GM18868 (cell line): ENCODE measurements at regions not wholly inside any gene's neighbourhood (a gene's known extent, or its start where the extent isn't known, plus 50 kb on each side); places are given as distances from the start of the nearest gene placed in this dataset.
"Not testable (repeated sequence)": the region's sequence is repeated elsewhere in the genome, so short reads cannot be mapped to it uniquely, and the experiment has no call there.

Experiments
- ATAC-seq: cut with Tn5 transposase; IDR thresholded peaks from one replicate; pipeline ENCODE4 v1.9.1; 2021; ENCODE audit warnings: mild to moderate bottlenecking, moderate library complexity; ENCODE audit not compliant: unreplicated experiment

DNA sequence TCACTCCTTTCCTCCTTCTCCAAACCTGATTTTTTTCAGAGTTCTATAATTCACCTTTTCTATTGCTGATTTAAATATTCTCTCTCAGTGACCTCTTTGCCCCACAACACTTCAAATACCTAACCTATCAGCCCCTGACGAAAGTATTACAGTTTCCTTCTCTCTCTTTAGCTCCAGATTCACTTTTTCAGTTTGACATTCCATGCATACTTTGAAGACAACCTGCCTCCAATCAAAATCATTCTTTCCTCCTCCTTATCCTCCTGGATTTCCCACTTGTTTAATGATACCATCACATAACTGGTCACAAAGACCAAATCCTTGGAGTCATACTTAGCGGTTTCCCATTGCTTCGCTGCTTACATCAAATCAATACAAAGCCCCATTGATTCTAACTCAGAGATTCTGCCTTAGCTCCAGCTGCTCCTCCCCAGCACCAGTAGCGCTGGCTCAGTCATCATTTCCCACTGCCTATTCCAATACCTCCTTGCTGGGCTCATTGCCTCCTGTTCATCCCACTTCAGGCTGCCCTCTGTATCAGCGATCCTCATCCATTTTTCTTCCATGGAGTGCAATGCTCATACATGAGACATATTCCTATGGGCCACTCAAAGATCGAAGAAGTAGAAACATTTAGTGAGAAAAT lies 240.1 kb downstream of the ZNF92 start:
- not testable (repeated sequence) for ATAC-seq

DNA sequence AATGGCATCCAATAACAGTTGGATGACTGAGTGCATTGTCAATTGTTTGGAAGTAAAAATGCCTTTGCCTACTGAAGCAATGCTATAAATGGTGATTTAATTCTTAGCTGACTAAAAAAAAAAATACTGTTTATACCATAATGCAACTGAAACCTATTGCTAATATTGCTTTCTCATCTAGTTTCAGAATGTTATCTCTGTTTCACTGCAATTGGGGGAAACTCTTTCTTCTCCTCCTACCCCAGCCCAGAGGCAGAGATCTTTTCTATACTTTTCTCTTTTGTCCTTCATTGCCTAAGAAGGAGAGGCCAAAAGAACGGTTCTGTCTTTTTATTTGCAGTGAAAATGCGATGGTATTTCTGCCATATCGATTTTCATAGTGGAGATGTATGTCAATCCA lies 242.5 kb downstream of the ZNF92 start:
- ATAC-seq = not testable (repeated sequence)

- not testable (repeated sequence) for ATAC-seq
Measured at GRCh38 chr7:65620216-65620615, 246.6 kb downstream of the ZNF92 start.

- ATAC-seq = peak; percentile 52
Measured at GRCh38 chr7:65621580-65622201, 248.0 kb downstream of the ZNF92 start.

DNA sequence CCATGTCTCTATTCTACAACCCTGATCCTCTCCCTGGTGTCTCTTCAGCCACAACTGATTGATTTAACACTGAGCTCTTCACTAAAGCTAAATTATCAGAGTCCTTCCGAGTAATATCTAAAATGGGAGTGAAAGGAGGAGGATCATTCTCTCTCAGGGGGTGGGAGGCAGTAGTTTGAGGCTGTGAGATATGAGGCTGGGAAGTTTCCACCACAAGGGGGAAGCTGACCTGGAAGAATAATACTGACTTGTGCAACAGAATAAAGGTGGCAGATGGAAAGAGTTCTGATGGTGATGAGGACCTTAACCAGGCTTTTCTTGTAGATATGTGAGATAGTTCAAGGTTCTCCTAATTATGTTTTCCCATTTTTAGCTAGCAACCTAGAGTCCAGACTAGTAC lies 241.6 kb upstream of the VKORC1L1 start:
- ATAC-seq = not testable (repeated sequence)

- ATAC-seq = not testable (repeated sequence)
Measured at GRCh38 chr7:65633587-65634404, 239.1 kb upstream of the VKORC1L1 start.

DNA sequence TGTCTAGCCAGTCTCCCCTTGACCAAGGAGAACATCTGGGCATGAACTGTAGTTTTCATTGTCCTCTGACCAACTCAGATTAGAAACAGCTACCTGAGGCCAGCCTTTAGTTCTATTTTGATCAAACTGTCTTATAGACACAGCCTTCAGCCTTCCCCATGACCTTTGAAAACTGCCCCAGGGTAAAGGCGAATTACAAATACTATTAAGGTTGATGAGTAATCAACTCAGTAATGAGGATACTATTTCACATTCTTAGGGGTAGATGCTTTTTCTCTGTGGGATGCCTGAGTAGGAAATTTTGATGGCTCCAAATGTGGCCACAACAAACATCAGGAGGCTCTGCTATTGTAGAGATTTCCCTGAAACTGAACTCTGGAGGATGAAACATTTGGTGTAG lies 234.0 kb upstream of the VKORC1L1 start:
- not testable (repeated sequence) for ATAC-seq

DNA sequence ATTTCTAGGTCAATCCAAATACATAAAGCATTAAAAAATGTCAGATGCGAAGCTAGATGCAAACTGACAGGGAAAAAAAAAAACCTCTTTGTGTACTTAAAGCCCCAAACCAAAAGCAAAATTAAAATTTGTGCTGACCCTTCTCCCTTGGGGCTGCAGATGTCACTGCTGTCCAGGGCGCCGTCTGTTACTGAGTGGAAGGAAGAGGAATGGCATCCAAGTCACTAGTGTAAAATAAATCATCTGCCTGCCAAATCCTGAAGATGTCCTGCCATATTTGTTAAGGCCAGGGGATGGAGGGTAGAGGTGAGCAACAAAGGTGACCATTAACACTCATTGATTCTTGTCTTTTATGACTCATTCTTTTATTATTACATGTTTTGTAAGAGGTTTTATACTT lies 233.2 kb upstream of the VKORC1L1 start:
- not testable (repeated sequence) for ATAC-seq

- ATAC-seq = not testable (repeated sequence)
Measured at GRCh38 chr7:65643498-65643897, 229.4 kb upstream of the VKORC1L1 start.

DNA sequence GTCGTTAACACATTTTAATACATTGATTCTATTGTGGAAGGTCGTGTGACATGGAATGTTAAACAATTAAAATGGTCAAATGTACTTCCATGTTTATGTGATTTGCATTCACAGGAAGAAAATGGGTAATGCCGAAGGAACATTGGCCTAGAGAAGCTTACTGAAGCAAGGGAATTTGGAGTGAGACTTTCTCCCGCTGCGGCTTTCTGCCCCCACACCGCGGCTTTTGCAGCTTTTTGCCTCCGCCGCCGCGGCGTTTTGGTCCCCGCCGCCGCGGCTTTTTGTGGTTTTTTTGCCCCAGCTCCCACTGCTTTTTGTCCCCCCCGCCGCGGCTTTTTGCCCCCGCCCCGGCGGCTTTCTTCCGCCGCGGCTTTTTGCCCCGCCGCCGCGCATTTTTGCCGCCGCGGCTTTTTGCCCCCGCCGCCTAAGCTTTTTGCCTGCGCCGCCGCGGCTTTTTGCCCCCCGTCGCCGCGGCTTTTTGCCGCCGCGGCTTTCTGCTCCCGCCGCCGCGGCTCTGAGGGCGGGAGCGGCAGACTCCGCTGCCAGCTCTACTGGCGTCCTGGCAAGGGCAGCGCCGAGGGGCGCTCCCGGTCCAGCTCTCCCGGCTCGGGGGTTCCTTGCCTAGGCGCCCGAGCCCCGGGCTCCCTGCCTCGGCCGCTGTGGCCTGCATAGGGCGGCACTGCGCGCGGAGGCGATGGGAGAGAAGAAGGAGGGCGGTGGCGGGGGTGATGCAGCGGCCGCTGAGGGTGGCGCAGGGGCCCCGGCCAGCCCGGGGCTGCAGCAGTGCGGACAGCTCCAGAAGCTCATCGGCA lies 225.5 kb upstream of the VKORC1L1 start:
- not testable (repeated sequence) for ATAC-seq

DNA sequence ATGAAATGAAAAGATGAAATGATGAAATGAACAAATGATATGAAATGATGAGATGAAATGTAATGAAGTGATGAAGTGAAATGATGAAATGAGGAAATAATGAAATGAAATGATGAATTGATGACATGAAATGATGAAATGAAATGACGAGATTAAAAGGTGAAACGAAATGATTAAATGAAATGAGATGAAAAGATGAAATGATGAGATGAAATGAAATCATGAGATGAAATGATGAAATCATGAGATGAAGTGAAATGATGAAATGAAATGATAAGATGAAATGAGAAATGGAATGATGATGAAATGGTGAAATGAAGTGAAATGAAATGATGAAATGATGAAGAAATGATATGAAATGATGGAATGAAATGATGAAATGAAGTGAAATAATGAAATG lies 221.7 kb upstream of the VKORC1L1 start:
- not testable (repeated sequence) for ATAC-seq

DNA sequence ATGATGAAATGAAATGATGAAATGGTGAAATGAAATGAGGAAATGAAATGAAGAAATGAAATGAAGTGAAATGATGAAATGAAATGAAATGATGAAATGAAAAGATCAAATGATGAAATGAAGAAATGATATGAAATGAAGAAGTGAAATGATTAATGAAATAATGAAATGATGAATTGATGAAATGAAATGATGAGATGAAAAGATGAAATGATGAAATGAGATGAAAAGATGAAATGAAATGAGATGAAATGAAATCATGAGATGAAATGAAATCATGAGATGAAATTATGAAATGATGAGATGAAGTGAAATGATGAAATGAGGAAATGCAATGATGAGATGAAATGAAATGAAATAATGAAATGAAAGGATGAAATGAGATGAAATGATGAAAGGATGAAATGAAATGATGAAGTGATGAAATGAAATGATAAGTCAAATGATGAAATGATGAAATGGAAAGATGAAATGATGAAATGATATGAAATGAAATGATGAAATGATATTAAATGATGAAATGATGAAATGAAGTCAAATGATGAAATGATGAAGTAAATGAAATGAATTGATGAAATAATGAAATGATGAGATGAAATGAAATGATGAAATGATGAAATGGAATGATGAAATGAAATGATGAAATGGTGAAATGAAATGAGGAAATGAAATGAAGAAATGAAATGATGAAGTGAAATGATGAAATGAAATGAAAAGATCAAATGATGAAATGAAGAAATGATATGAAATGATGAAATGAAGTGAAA lies 220.9 kb upstream of the VKORC1L1 start:
- not testable (repeated sequence) for ATAC-seq

DNA sequence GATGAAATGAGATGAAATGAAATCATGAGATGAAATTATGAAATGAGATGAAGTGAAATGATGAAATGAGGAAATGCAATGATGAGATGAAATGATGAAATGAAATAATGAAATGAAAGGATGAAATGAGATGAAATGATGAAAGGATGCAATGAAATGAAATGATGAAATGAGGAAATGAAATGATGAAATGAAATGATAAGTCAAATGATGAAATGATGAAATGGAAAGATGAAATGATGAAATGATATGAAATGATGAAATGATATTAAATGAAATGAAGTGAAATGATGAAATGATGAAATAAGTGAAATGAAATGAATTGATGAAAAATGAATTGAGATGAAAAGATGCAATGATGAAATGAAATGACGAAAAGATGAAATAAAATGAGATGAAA lies 220.2 kb upstream of the VKORC1L1 start:
- ATAC-seq = not testable (repeated sequence)

- ATAC-seq = not testable (repeated sequence)
Measured at GRCh38 chr7:65656494-65657188, 216.2 kb upstream of the VKORC1L1 start.

DNA sequence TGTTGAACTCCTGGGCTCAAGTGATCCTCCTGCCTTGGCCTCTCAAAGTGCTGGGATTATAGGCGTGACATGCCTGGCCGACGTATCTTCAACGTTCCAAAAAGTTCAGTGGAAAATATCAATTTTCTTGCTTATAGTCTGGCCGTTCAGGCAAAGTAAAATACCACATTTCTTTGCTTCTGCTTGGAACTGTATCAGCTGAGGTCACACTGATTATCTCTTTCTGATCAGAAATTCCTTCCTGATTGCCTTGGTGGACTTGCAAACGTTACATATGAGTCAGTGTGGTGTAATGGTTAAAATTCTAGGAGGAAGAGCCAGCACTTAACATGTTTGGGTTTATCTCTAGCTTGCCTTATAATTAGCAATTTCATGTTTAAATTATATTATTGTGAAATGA lies 189.5 kb upstream of the VKORC1L1 start:
- not testable (repeated sequence) for ATAC-seq

DNA sequence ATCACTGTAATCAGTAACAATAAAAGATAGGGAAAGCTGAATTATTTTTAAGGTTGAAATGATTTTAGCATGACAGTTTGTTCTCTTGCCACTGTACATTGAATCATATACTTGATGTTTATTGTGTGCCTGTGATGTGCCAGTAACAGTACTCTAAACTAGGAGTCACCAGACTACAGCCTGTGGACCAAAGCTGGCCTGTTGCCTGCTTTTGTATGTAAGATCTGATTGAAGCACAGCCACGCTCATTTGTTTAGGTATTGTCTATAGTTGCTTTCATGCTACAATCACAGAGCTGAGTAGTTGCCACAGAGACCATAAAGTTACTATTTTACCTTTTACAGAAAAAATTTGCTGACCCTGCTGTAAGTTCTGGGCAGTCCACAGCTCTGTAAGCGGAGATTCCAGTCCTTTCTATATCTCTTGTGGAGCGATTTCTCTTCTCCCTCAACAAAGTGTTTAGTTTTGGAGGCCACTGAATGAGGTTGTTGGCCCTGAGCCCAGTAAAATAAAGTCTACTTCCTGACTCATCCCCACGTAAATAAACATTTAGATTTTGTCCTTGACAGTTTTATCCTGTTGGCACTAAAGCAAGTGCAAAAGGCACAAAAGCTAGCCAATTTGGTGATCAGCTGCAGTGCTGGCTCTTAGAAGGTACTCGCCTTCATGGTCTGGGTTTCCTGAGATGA lies 173.7 kb upstream of the VKORC1L1 start:
- not testable (repeated sequence) for ATAC-seq

GRCh38 chr7:65699715-65700356 lies 173.0 kb upstream of the VKORC1L1 start:
- not testable (repeated sequence) for ATAC-seq

- ATAC-seq = not testable (repeated sequence)
Measured at GRCh38 chr7:65719123-65719798, 153.6 kb upstream of the VKORC1L1 start.
